ENCODE measurements at regions not wholly inside any gene's neighbourhood (a gene's known extent, or its start where the extent isn't known, plus 50 kb on each side); places are given as distances from the start of the nearest gene placed in this dataset.
"Not testable (repeated sequence)": the region's sequence is repeated elsewhere in the genome, so short reads cannot be mapped to it uniquely, and the experiment has no call there.

- DNase-seq (ENCODE audit: low read depth), result no peak
These were observed 244.1 kb upstream of the STT3B start for GRCh38 chr3:31288641-31289100.

DNA sequence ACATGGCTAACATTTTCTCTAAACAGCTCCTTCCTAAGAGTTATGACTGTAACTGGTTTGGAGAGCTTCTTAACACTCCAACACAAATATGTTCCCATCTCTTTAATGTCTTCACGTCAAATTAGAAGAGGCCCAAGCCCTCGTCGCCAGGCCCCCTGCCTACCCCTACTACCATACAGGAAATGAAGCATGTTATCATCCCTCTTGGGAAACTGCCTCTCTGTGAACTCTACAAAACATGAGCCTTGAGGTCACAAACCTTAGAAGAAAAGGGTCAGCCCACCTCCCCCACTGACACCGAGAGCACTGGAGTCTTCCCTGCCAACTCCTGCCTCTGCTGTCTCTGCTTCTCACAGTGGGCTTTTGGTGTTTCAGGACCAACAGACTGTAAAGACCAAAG lies 243.1 kb upstream of the STT3B start:
- no peak for DNase-seq (ENCODE audit: low read depth)

GRCh38 chr3:31290046-31290445 lies 242.7 kb upstream of the STT3B start:
- no peak for DNase-seq (ENCODE audit: low read depth)

GRCh38 chr3:31291818-31292217 lies 240.9 kb upstream of the STT3B start:
- DNase-seq (ENCODE audit: low read depth), result no peak

DNA sequence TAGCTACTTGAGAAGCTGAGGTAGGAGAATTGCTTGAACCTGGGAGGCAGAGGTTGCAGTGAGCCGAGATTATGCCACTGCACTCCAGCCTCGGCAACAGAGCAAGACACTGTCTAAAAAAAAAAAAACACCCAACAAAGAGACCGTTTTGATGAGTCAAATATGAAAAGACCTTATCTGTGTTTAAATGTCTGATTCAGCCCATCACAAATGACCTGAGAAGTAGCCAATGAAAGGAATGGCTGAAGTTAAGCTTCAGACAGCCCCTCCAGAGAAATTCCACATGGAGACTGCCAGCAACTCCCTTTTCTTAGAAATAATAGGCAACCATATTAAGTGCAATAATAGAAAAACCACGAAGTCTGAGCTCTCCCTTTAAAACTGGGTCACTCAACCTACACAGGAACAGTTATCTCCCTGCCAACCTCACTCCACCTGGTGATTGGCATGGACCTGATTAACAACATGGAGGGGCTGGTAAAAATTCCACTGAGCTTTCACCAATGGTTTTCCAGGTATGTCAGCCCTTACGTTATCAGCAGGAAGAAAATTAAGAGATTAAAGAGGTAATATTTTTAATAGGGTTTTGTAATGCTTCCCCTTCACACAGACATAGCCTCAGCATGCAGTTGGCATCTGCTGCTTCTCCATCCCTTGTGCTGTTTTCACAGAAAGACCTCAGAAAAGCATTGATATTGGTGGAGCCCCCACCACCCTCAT lies 238.1 kb upstream of the STT3B start:
- DNase-seq (ENCODE audit: low read depth), result no peak

DNA sequence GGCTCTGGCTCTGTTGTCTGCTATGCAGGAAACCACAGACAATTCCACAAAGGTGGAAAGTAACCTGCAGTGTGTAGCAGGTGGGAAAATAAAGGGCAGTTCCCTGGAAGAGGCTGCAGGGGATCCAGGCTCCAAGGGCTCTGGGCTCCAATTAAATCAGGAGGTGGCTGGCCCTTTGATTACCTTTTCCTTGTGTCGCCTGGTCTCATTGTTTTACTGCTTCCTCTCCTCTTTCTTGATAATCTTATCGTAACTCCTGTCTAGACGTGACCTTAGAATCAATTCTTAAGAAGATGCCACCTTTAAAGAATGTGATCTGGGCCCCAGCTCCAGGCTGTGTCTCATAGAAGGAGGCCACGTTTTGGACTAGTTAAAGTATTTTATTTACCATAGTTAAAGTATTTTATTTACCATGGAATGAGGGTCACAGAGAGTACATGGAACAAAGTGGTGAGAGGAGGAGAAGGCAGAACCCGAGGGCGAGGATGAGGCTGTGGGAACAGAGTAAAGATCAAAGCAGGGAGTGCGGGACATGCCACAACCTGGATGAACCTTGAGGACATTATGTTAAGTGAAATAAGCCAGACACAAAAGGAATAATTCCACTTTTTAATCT lies 237.5 kb upstream of the STT3B start:
- no peak for DNase-seq (ENCODE audit: low read depth)

- no peak for DNase-seq (ENCODE audit: low read depth)
These were observed 234.9 kb upstream of the STT3B start for GRCh38 chr3:31297726-31298298.

GRCh38 chr3:31300456-31301443 lies 232.0 kb upstream of the STT3B start:
- no peak for DNase-seq (ENCODE audit: low read depth)

- no peak for DNase-seq (ENCODE audit: low read depth)
These were observed 230.4 kb upstream of the STT3B start for GRCh38 chr3:31302343-31302742.

DNA sequence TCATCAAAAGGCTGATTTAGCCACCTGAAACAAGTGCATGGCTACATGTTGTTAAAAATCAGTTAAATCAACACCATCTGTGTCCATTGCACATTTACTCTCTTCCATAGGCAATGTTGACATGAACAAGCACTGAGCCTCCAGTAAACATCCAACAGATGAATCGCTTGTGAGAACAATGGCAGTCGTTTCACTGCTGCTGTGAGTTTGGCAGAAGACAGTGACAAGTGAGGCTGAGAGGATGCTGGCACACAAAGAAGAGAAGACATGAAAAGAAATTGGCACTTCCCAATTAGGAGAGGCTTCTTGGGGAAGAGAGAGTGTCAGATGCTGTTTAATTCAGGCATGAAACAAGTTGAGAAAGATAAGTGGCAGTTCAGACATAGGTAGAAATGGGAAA lies 227.4 kb upstream of the STT3B start:
- no peak for DNase-seq (ENCODE audit: low read depth)

- no peak for DNase-seq (ENCODE audit: low read depth)
These were observed 225.5 kb upstream of the STT3B start for GRCh38 chr3:31307131-31307785.

- DNase-seq (ENCODE audit: low read depth), result no peak
These were observed 221.2 kb upstream of the STT3B start for GRCh38 chr3:31311559-31311958.

GRCh38 chr3:31312400-31312799 lies 220.3 kb upstream of the STT3B start:
- DNase-seq (ENCODE audit: low read depth), result no peak

DNA sequence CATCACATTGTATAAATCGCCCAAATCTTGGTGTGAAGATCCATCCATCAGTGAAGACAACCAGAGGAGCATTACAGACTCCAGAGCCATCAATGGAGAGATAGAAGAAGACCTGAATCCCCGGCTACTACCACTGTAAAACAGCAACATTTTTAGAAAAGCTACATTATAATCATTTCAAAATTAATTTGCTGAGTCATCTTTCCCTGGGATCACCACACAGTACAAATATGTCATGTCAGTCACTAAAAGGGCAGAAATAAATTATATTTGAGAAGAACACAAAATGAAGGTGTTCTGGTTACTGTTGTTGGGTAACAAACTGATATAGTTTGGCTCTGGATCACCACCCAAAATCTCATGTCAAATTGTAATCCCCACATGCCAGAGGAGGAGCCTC lies 218.5 kb upstream of the STT3B start:
- DNase-seq (ENCODE audit: low read depth), result no peak

DNA sequence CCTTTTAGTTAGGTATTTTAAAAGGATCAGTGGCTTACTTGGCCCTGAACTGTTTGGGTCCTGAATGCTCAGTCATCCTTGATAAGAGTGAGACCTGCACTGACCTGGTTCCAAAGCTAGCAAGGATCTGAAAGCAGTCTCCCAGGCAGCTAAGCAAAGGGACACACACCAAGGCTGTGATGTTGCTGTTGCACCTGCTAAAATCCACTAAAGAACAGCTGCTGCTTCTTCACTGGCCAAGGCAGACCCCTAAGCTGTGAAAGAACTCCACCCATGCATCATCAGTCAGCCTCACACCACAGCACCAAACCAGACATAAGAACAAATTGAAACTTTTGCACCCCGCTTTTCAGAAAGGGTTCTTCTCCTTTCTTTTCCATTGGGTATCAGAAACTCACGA lies 213.4 kb upstream of the STT3B start:
- DNase-seq (ENCODE audit: low read depth), result no peak

DNA sequence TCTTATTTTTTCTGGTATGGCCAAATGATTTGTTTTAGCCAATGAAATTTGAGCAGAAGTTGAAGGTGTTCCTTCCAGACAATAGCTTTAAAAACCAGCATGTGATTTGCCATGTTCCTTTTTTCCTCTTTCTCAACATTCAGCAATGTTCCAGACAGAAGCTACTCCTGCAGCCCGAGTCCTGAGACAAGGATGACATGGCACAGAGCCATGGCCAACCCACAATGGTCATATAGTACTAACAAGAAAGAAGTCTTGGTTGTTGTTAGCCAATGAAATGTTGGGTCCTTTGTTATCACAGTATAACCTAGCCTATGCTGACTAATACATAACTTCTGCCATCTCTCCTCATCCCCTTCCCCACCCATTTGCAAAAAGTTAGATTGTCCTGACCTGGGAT lies 211.1 kb upstream of the STT3B start:
- no peak for DNase-seq (ENCODE audit: low read depth)

DNA sequence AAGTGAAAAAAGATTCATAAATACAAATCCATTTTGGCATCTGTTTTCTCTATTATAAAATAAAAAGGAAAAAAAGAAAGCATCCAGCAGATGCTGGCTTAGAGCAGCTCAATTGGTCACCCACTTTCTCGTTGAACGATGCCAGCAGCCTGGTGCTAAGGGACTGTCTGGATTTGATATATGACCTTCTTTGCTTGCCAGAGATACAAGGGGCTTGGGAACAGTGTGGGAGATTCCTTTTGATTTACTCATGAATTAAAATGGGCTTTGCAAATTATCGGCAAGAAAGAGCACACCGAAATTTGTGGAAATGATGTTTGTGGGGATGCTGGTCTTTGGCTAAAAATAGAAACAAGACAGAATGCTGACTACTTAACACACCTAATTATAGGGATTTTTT lies 210.3 kb upstream of the STT3B start:
- no peak for DNase-seq (ENCODE audit: low read depth)

DNA sequence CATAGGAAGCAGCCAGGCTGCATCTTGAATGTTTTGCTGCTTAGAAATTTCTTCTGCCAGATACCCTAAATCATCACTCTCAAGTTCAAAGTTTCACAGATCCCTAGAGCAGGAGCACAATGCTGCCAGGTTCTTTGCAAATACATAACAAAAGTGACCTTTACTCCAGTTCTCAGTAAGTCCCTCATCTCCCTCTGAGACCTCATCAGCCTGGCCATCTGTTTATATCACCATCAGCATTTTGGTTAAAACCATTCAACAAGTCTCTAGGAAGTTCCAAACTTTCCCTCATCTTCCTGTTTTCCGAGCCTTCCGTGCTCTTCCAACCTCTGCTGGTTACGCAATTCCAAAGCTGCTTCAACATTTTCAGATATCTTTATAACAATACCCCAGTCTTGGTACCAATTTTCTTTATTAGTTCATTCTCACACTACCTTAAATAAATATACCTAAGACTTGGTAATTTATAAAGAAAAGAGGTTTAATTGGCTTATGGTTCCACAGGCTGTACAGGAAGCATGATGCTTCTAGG lies 204.8 kb upstream of the STT3B start:
- DNase-seq (ENCODE audit: low read depth), result not testable (repeated sequence)

GRCh38 chr3:31331278-31331677 lies 201.4 kb upstream of the STT3B start:
- DNase-seq (ENCODE audit: low read depth), result no peak

DNA sequence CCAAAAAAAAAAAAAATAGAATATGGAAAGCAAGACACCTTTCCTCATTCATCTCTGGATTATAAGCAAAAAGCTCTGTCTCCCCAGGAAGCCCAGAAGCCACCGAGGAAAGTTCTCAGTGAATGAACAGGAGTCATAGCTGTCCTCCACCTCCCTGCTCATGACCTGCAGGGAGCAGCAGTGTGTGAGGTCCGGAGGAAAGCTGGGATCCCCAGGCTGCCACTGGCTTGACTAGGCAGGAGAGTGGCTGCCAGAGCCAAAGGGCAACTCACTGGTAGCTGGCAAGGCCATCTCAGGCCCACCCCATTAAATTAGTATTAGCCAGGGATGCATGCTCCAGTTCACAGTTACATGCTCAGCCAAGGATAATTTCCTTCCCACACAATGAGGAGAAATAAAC lies 191.6 kb upstream of the STT3B start:
- DNase-seq (ENCODE audit: low read depth), result no peak

- DNase-seq (ENCODE audit: low read depth), result no peak
These were observed 189.7 kb upstream of the STT3B start for GRCh38 chr3:31343075-31343474.
